OCI-LY1 (cell line): ENCODE measurements at regions not wholly inside any gene's neighbourhood (a gene's known extent, or its start where the extent isn't known, plus 50 kb on each side); places are given as distances from the start of the nearest gene placed in this dataset.

Experiments
- CTCF ChIP-seq: fragments of 200-600 bp; sonication (generic), shearing (Covaris generic); IDR thresholded peaks from 2 replicates; pipeline ENCODE4 v1.5.1; 2017; ENCODE audit warnings: mild to moderate bottlenecking, antibody characterized with exemption, low read length, moderate library complexity, mixed read lengths
- EZH2 ChIP-seq: fragments of 200-600 bp; sonication (generic), shearing (Covaris generic); IDR thresholded peaks from 2 replicates; pipeline ENCODE4 v1.8.0; 2017; ENCODE audit warnings: borderline replicate concordance, mixed run types, mild to moderate bottlenecking, antibody characterized with exemption, low read length, moderate library complexity, mixed read lengths

GRCh38 chr7:46996972-46997371, 584.9 kb downstream of the TNS3 start:
- TF ChIP-seq EZH2 (no peak), CTCF (no peak)
